CD4-positive, alpha-beta memory T cell (primary cell): ENCODE measurements at regions not wholly inside any gene's neighbourhood (a gene's known extent, or its start where the extent isn't known, plus 50 kb on each side); places are given as distances from the start of the nearest gene placed in this dataset.
A peak's percentile ranks its signal among the peaks of the same experiment; 100 is the strongest.

Experiments used
- CTCF ChIA-PET: fragments of 350-600 bp; sonication (Branson Sonifier 250); formaldehyde crosslinking; loops from one replicate; lab custom pipeline; 2021; ENCODE audit warnings: inconsistent platforms; ENCODE audit not compliant: partially characterized antibody; lab: Charles Lee
- POLR2A ChIA-PET: fragments of 350-600 bp; sonication (Branson Sonifier 250); formaldehyde crosslinking; loops from one replicate; lab custom pipeline; 2021; ENCODE audit not compliant: partially characterized antibody; lab: Charles Lee
- DNase-seq, 5 donors: peaks; one replicate each; pipeline versions ENCODE4 v3.0.0 to v3.0.0-alpha.2; 2020 to 2022; ENCODE audit warnings: mixed read lengths in 1 of 5
- H3K27ac ChIP-seq: one replicate; pipeline ENCODE4 v1.7.0; 2013; ENCODE audit warnings: low read depth, low read length
- H3K27me3 ChIP-seq: 2 replicates; pipeline ENCODE4 v1.7.0; 2013; ENCODE audit warnings: mild to moderate bottlenecking, low read length, moderate library complexity; ENCODE audit not compliant: insufficient read depth
- H3K36me3 ChIP-seq: 2 replicates; pipeline ENCODE4 v1.7.0; 2013; ENCODE audit warnings: mild to moderate bottlenecking, low read length, moderate library complexity; ENCODE audit not compliant: insufficient read depth
- H3K4me1 ChIP-seq: 2 replicates; pipeline ENCODE4 v1.7.0; 2013; ENCODE audit warnings: mild to moderate bottlenecking, low read length, moderate library complexity; ENCODE audit not compliant: insufficient read depth
- H3K4me3 ChIP-seq, 2 donors: one replicate each; pipeline ENCODE4 v1.7.0; 2013; ENCODE audit warnings: low read length in 2 of 2, mild to moderate bottlenecking in 1 of 2
- H3K9me3 ChIP-seq, 2 donors: one replicate each; pipeline ENCODE4 v1.7.0; 2013; ENCODE audit warnings: low read length in 2 of 2, control low read depth in 1 of 2; ENCODE audit not compliant: control insufficient read depth in 1 of 2
- H3K27ac Mint-ChIP-seq, 7 donors: one replicate each; pipeline ENCODE4 v1.8.0; 2020 to 2021; ENCODE audit warnings: mixed read lengths in 7 of 7, mild to moderate bottlenecking in 6 of 7, inconsistent platforms in 3 of 7, moderate library complexity in 3 of 7
- H3K27me3 Mint-ChIP-seq, 2 donors: one replicate each; pipeline ENCODE4 v1.8.0; 2020 to 2021; ENCODE audit warnings: mixed read lengths in 2 of 2
- H3K36me3 Mint-ChIP-seq, 2 donors: one replicate each; pipeline ENCODE4 v1.8.0; 2020 to 2021; ENCODE audit warnings: mixed read lengths in 2 of 2, inconsistent platforms in 1 of 2, mild to moderate bottlenecking in 1 of 2
- H3K4me1 Mint-ChIP-seq, 4 donors: one replicate each; pipeline ENCODE4 v1.8.0; 2020 to 2021; ENCODE audit warnings: mixed read lengths in 4 of 4, mild to moderate bottlenecking in 1 of 4
- H3K4me3 Mint-ChIP-seq, 8 donors: one replicate each; pipeline ENCODE4 v1.8.0; 2020 to 2021; ENCODE audit warnings: mixed read lengths in 8 of 8, mild to moderate bottlenecking in 7 of 8, moderate library complexity in 6 of 8, inconsistent platforms in 3 of 8
- H3K9me3 Mint-ChIP-seq, 8 donors: one replicate each; pipeline ENCODE4 v1.8.0; 2020 to 2021; ENCODE audit warnings: mixed read lengths in 8 of 8, mild to moderate bottlenecking in 5 of 8, inconsistent platforms in 3 of 8, moderate library complexity in 1 of 8
- intact Hi-C: fragments of 100-400 bp; cut with micrococcal nuclease; formaldehyde crosslinking; loops from one replicate; pipeline ENCODE4 v1.15.1; 2023

DNA sequence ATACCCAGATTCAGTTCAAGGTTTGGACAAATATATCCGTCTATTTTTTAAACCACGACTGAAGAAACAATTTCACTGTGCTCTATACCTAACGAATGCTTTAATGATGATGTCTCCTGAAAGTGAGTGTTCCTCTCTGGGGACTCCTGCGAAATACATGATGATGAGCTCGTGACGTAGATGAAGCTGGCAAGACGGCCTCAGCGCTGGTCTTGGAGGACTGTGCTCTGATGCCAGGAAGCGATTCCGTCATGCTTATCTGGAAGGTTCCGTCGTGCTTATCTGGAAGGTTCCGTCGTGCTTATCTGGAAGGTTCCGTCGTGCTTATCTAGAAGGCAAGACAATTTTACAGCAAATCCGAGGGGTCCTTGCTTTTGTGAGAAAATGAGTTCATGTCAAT lies 250.8 kb upstream of the IRX2 start:
- H3K27me3 Mint-ChIP-seq = no peaks in the 10 kb centered on the region
- Histone ChIP-seq H3K9me3 (no peaks in the 10 kb centered on the region), H3K27ac (no peak overlapping the region), H3K36me3 (no peaks in the 10 kb centered on the region), H3K4me3 (no peak overlapping the region), H3K4me1 (no peaks in the 10 kb centered on the region), H3K27me3 (no peaks in the 10 kb centered on the region)
- no peak overlapping the region for H3K4me3 Mint-ChIP-seq
- no peaks in the 10 kb centered on the region for H3K36me3 Mint-ChIP-seq
- peaks cover 0 to 22% (median 6%) of the 10 kb centered on the region in 8 donors for H3K9me3 Mint-ChIP-seq
- CTCF ChIA-PET = no interaction called here
- H3K4me1 Mint-ChIP-seq = no peaks in the 10 kb centered on the region
- H3K27ac Mint-ChIP-seq = no peak overlapping the region
- intact Hi-C loops = no loop called here
- DNase-seq = no peak
- POLR2A ChIA-PET = no interaction called here

DNA sequence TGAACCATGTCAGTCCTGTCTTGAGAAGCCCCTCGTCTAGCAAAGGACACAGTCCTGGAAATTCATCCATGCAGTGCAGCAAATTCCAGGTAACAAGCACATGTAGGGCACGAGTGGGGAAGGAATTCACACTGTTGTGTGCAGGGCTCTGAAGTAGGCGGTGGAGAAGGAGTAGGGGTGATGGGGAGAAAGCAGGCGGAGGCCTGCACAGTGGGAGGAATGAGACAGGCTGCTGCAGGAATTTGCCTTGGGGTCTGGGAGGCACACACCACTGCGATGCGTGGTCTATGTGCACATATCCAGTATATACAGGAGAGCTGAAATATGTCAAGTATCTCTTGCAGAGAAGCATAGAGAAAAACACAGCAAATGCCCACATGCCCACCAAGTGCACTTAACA lies 249.2 kb upstream of the IRX2 start:
- intact Hi-C loops = no loop called here

DNA sequence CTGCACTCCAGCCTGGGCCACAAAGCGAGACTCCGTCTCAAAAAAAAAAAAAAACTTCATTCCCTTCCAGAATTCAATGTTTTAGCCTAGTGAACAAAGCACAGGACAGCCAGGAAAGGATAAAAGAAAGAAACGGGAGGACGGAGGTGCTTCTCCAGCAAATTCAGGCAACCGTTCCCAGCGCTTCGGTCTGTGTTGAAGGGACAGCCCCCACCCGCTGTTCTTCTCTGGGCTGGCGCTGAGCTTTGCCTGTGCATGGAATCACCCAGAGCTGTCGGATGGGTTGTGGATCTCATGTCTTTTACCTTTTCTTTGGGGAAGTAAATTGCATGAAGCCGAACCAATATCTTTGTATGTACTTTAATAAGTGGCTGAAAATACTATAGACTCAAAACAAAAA lies 248.4 kb upstream of the IRX2 start:
- peaks cover 0 to 22% (median 4%) of the 10 kb centered on the region in 8 donors for H3K9me3 Mint-ChIP-seq
- H3K4me1 ChIP-seq = no peaks in the 10 kb centered on the region
- H3K27ac ChIP-seq = no peak overlapping the region
- DNase-seq = no peak
- H3K36me3 Mint-ChIP-seq = no peaks in the 10 kb centered on the region
- H3K27me3 Mint-ChIP-seq = no peaks in the 10 kb centered on the region
- H3K27ac Mint-ChIP-seq = no peak overlapping the region
- no peaks in the 10 kb centered on the region for H3K27me3 ChIP-seq
- H3K9me3 ChIP-seq = no peaks in the 10 kb centered on the region
- no peak overlapping the region for H3K4me3 Mint-ChIP-seq
- ChIA-PET POLR2A (no interaction called here), CTCF (no interaction called here)
- no peaks in the 10 kb centered on the region for H3K36me3 ChIP-seq
- intact Hi-C loops = no loop called here
- no peaks in the 10 kb centered on the region for H3K4me1 Mint-ChIP-seq
- no peak overlapping the region for H3K4me3 ChIP-seq

More for the DNA sequence above, 249.2 kb upstream of the IRX2 start:
- CTCF ChIA-PET = no interaction called here
- POLR2A ChIA-PET = no interaction called here
- Histone ChIP-seq H3K27me3 (no peaks in the 10 kb centered on the region), H3K36me3 (no peaks in the 10 kb centered on the region), H3K4me3 (no peak overlapping the region), H3K27ac (no peak overlapping the region), H3K4me1 (no peaks in the 10 kb centered on the region), H3K9me3 (no peaks in the 10 kb centered on the region)
- H3K27me3 Mint-ChIP-seq = no peaks in the 10 kb centered on the region
- H3K4me3 Mint-ChIP-seq = no peak overlapping the region
- H3K36me3 Mint-ChIP-seq = no peaks in the 10 kb centered on the region
- H3K9me3 Mint-ChIP-seq = peaks cover 0 to 22% (median 4%) of the 10 kb centered on the region in 8 donors
- no peak for DNase-seq
- no peaks in the 10 kb centered on the region for H3K4me1 Mint-ChIP-seq
- no peak overlapping the region for H3K27ac Mint-ChIP-seq

DNA sequence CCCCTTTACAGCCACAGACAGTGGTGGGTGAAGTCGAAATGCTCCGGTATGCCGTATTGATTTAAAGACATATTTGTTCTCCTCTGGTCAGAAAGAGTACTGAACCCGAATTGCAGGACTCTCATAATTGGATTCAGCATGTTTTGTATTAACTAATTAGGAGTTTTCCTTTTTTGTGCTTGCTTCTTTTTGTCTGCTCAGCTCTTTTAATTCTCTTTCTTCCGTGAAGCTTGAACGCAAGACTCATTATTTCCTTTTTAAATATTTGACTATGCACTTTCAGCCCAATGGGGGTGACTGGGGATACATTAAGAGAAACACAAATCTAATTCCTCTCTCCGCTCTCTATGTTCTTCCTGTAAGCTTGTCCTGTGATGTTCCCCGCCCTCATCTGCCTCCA lies 246.6 kb upstream of the IRX2 start:
- Mint-ChIP-seq H3K27me3 (no peaks in the 10 kb centered on the region), H3K36me3 (no peaks in the 10 kb centered on the region), H3K9me3 (peaks cover 0 to 22% (median 2%) of the 10 kb centered on the region in 8 donors), H3K4me1 (no peaks in the 10 kb centered on the region), H3K27ac (no peak overlapping the region), H3K4me3 (peak overlapping the region in 1 of 8 donors; percentile 12)
- H3K27me3 ChIP-seq = no peaks in the 10 kb centered on the region
- H3K4me3 ChIP-seq = no peak overlapping the region
- no peaks in the 10 kb centered on the region for H3K4me1 ChIP-seq
- no peaks in the 10 kb centered on the region for H3K36me3 ChIP-seq
- H3K9me3 ChIP-seq = no peaks in the 10 kb centered on the region
- intact Hi-C loops = no loop called here
- DNase-seq = no peak
- POLR2A ChIA-PET = no interaction called here
- CTCF ChIA-PET = no interaction called here
- H3K27ac ChIP-seq = no peak overlapping the region

DNA sequence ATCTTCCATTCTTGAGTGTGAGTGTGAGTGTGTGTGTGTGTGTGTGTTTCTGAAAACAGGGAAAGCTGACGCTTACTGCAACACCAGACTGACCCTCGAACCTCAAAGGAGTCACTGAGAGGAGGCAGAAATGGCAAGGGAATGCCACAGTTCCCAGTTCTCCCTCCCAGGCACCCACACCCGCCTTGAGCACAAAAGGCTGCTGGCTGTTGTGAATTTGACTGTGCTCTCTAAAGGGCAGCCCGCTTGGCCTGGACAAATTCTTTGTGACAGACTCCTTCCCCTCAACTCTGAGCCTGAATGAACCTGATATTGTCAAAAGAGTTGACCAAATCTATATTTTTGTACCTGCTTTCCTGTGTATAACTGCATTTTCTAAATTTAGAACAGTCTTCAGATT lies 245.7 kb upstream of the IRX2 start:
- Histone ChIP-seq H3K27ac (no peak overlapping the region), H3K27me3 (no peaks in the 10 kb centered on the region), H3K4me1 (no peaks in the 10 kb centered on the region), H3K36me3 (no peaks in the 10 kb centered on the region), H3K9me3 (no peaks in the 10 kb centered on the region), H3K4me3 (no peak overlapping the region)
- Mint-ChIP-seq H3K4me1 (no peaks in the 10 kb centered on the region), H3K4me3 (no peak overlapping the region), H3K27ac (no peak overlapping the region), H3K9me3 (peaks cover 0 to 15% (median 2%) of the 10 kb centered on the region in 8 donors), H3K27me3 (no peaks in the 10 kb centered on the region), H3K36me3 (no peaks in the 10 kb centered on the region)
- POLR2A ChIA-PET = no interaction called here
- DNase-seq = no peak
- intact Hi-C loops = no loop called here
- CTCF ChIA-PET = no interaction called here

DNA sequence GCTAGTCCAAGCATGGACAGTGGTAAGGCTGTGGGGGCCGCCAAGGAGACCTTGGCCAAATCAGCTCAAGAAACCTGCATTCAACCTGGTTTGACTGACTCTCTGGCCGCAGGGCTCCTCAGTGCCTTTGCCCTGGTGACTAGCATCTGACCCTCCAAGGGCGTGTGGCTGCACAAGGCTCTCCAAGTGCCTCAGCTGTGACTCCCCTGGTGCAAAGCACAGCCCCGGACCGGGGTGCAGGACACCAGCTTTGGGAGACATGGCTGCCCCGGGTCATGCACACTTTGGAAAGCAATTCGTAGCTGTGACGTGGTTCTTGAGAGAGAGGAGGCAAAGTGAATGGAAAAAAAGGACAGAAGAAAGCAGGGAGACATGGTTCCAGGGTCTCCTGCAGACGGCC lies 245.2 kb upstream of the IRX2 start:
- POLR2A ChIA-PET = no interaction called here
- no peak overlapping the region for H3K4me3 Mint-ChIP-seq
- no peak overlapping the region for H3K27ac Mint-ChIP-seq

DNA sequence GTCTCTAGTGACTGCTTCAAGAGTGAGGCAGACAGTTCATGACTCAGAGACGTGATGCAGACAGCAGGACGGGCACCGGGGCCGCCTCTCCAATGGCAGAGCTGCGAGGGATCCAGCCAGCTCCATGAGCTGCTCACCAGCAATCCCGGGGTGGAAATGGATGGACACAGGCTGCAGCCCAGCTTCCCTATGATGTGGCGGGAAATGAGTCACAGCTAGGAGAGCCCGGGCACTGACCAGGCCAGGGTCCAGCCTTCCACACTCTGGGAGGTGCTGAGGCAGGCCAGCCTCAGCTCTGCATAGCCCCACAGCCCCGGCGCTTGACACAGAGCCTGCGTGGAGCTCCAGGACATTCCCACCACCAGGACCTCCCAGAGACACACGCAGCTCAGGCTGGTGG lies 244.8 kb upstream of the IRX2 start:
- no peak overlapping the region for H3K27ac ChIP-seq
- Mint-ChIP-seq H3K36me3 (no peaks in the 10 kb centered on the region), H3K4me1 (no peaks in the 10 kb centered on the region), H3K4me3 (no peak overlapping the region), H3K9me3 (peaks cover 0 to 7% (median under 1%) of the 10 kb centered on the region in 8 donors), H3K27ac (no peak overlapping the region), H3K27me3 (no peaks in the 10 kb centered on the region)
- POLR2A ChIA-PET = no interaction called here
- H3K36me3 ChIP-seq = no peaks in the 10 kb centered on the region
- no peaks in the 10 kb centered on the region for H3K4me1 ChIP-seq
- no peak for DNase-seq
- H3K9me3 ChIP-seq = no peaks in the 10 kb centered on the region
- intact Hi-C loops = no loop called here
- CTCF ChIA-PET = no interaction called here
- H3K27me3 ChIP-seq = no peaks in the 10 kb centered on the region
- H3K4me3 ChIP-seq = no peak overlapping the region

More for the DNA sequence above, 245.2 kb upstream of the IRX2 start:
- intact Hi-C loops = no loop called here
- Histone ChIP-seq H3K4me1 (no peaks in the 10 kb centered on the region), H3K9me3 (no peaks in the 10 kb centered on the region), H3K27me3 (no peaks in the 10 kb centered on the region), H3K4me3 (no peak overlapping the region), H3K36me3 (no peaks in the 10 kb centered on the region), H3K27ac (no peak overlapping the region)
- Mint-ChIP-seq H3K4me1 (no peaks in the 10 kb centered on the region), H3K36me3 (no peaks in the 10 kb centered on the region), H3K9me3 (peaks cover 0 to 11% (median 1%) of the 10 kb centered on the region in 8 donors), H3K27me3 (no peaks in the 10 kb centered on the region)
- CTCF ChIA-PET = no interaction called here
- DNase-seq = no peak

DNA sequence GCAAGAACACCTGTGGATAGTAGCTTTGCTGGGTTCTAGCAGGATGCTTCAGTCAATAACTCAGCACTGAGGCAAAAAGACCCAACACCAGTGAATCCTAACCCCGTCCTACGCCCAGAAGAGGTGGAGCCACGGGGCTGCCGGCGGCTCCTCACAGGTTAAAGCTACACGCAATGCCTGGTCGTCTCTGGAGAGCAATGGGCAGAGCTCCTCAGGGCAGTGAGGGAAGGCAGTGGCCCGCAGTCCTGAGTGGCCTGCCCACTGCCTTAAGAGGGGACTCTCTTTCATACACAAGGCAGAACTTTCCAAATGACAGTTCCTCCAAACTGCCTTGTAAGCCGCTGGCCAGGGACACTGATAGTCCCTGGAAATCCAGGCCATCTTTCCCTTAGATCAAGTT lies 244.2 kb upstream of the IRX2 start:
- H3K27ac ChIP-seq = no peak overlapping the region
- ChIA-PET CTCF (no interaction called here), POLR2A (no interaction called here)
- H3K9me3 Mint-ChIP-seq = peaks cover 0 to 5% (median 0%) of the 10 kb centered on the region in 8 donors
- intact Hi-C loops = no loop called here
- no peak overlapping the region for H3K4me3 Mint-ChIP-seq
- H3K36me3 ChIP-seq = no peaks in the 10 kb centered on the region
- H3K4me1 Mint-ChIP-seq = no peaks in the 10 kb centered on the region
- H3K4me3 ChIP-seq = no peak overlapping the region
- no peak overlapping the region for H3K27ac Mint-ChIP-seq
- H3K27me3 Mint-ChIP-seq = no peaks in the 10 kb centered on the region
- DNase-seq = no peak
- no peaks in the 10 kb centered on the region for H3K9me3 ChIP-seq
- no peaks in the 10 kb centered on the region for H3K27me3 ChIP-seq
- H3K4me1 ChIP-seq = no peaks in the 10 kb centered on the region
- H3K36me3 Mint-ChIP-seq = no peaks in the 10 kb centered on the region
